SK-N-SH treated with all-trans-retinoic acid at 6 μM for 48 hours (cell line): ENCODE measurements at regions not wholly inside any gene's neighbourhood (a gene's known extent, or its start where the extent isn't known, plus 50 kb on each side); places are given as distances from the start of the nearest gene placed in this dataset.

Experiments
- ARNTL ChIP-seq: fragments of 450-650 bp; formaldehyde crosslinking; IDR thresholded peaks from 2 replicates; pipeline ENCODE4 v1.5.0; 2020; ENCODE audit warnings: low read depth, mild to moderate bottlenecking, moderate library complexity, borderline replicate concordance
- BACH2 ChIP-seq: fragments of 250-450 bp; sonication (Bioruptor Pico); IDR thresholded peaks from 2 replicates; pipeline ENCODE4 v1.9.0; 2021; ENCODE audit warnings: mild to moderate bottlenecking, borderline replicate concordance
- ZNF70 ChIP-seq: fragments of 450-650 bp; formaldehyde crosslinking; IDR thresholded peaks from 2 replicates; pipeline ENCODE4 v1.5.0; 2020; ENCODE audit warnings: mild to moderate bottlenecking, moderate library complexity
- TF ChIP-seq, protein P1 (sequence below): fragments of 250-450 bp; sonication (Bioruptor Pico); IDR thresholded peaks from 2 replicates; pipeline ENCODE4 v1.5.1; 2021; ENCODE audit warnings: mild to moderate bottlenecking, moderate library complexity

DNA sequence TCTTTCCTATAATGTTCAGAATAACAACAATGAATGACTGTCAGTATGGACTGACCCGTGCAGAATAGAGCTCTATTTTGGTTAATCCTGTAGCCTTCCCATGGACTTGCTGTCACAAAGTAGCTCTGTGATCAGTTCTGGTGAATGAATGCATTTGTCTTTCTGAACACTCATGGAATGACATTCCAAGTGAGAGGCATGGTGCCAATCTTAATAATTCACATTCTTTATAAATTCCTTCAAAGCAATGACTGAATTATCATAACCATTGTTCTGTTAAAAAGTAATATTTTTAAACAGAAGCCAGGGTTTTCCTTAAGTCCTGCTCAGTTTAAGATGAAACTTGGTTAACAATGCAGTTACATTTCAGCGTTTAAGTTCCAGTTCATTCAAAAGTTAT, 360.5 kb downstream of the ICE1 start:
- TF ChIP-seq ARNTL (CRISPR knock-in tag) (no peak), ZNF70 (CRISPR knock-in tag) (no peak), BACH2 (CRISPR knock-in tag) (no peak)
- TF ChIP-seq, protein P1, sequence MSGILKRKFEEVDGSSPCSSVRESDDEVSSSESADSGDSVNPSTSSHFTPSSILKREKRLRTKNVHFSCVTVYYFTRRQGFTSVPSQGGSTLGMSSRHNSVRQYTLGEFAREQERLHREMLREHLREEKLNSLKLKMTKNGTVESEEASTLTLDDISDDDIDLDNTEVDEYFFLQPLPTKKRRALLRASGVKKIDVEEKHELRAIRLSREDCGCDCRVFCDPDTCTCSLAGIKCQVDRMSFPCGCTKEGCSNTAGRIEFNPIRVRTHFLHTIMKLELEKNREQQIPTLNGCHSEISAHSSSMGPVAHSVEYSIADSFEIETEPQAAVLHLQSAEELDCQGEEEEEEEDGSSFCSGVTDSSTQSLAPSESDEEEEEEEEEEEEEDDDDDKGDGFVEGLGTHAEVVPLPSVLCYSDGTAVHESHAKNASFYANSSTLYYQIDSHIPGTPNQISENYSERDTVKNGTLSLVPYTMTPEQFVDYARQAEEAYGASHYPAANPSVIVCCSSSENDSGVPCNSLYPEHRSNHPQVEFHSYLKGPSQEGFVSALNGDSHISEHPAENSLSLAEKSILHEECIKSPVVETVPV (CRISPR knock-in tag): no peak
